ENCODE measurements at regions not wholly inside any gene's neighbourhood (a gene's known extent, or its start where the extent isn't known, plus 50 kb on each side); places are given as distances from the start of the nearest gene placed in this dataset.

DNA sequence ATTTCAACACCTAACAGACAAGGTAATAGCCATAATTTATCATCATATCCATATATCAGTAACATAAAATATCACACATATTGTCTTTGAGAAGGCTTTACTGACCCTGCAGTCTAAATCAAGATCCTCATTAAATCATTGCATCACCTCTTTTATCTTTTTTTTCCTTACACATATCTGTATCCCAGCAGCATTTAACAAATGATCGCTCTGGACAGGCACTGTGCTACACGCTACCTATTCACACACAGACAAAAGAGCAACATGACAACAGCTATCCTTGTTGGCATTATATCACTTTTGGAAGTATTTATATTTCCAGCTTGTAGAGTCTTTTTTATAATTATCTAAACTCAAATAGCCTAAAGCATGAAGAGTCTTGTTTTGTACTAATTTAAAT, 73.3 kb upstream of the NBEA start:
- TF ChIP-seq, protein P1, sequence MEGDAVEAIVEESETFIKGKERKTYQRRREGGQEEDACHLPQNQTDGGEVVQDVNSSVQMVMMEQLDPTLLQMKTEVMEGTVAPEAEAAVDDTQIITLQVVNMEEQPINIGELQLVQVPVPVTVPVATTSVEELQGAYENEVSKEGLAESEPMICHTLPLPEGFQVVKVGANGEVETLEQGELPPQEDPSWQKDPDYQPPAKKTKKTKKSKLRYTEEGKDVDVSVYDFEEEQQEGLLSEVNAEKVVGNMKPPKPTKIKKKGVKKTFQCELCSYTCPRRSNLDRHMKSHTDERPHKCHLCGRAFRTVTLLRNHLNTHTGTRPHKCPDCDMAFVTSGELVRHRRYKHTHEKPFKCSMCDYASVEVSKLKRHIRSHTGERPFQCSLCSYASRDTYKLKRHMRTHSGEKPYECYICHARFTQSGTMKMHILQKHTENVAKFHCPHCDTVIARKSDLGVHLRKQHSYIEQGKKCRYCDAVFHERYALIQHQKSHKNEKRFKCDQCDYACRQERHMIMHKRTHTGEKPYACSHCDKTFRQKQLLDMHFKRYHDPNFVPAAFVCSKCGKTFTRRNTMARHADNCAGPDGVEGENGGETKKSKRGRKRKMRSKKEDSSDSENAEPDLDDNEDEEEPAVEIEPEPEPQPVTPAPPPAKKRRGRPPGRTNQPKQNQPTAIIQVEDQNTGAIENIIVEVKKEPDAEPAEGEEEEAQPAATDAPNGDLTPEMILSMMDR (IDR thresholded peaks at IDR 0.05): no peak
- no peak for TF ChIP-seq POLR2A (IDR thresholded peaks at IDR 0.05)

All from heart left ventricle (tissue), 13 donors.